Trophoblast cell (in vitro differentiated cells and primary cell): ENCODE measurements at regions not wholly inside any gene's neighbourhood (a gene's known extent, or its start where the extent isn't known, plus 50 kb on each side); places are given as distances from the start of the nearest gene placed in this dataset.

Experiments used
- DNase-seq, 2 donors: peaks; one replicate each; pipeline ENCODE4 v3.0.0-alpha.2; 2016
- H2AFZ ChIP-seq: 2 replicates; pipeline ENCODE4 v1.6.1; 2013; ENCODE audit warnings: low read length, moderate library complexity, mild to moderate bottlenecking; ENCODE audit not compliant: insufficient read depth, poor library complexity
- H2AK5ac ChIP-seq: 2 replicates; pipeline ENCODE4 v1.6.1; 2013; ENCODE audit warnings: mild to moderate bottlenecking, low read length
- H2BK120ac ChIP-seq: 2 replicates; pipeline ENCODE4 v1.6.1; 2013; ENCODE audit warnings: low read length, mild to moderate bottlenecking, moderate library complexity; ENCODE audit not compliant: insufficient read depth, poor library complexity
- H2BK12ac ChIP-seq: 2 replicates; pipeline ENCODE4 v1.6.1; 2013; ENCODE audit warnings: mild to moderate bottlenecking, low read length, moderate library complexity
- H2BK5ac ChIP-seq: 2 replicates; pipeline ENCODE4 v1.6.1; 2013; ENCODE audit warnings: low read length, low read depth, moderate library complexity, mild to moderate bottlenecking; ENCODE audit not compliant: poor library complexity
- H3K14ac ChIP-seq: 2 replicates; pipeline ENCODE4 v1.6.1; 2013; ENCODE audit warnings: mild to moderate bottlenecking, low read length
- H3K18ac ChIP-seq: 2 replicates; pipeline ENCODE4 v1.6.1; 2013; ENCODE audit warnings: mild to moderate bottlenecking, low read length
- H3K23ac ChIP-seq: 2 replicates; pipeline ENCODE4 v1.6.1; 2013; ENCODE audit warnings: low read length
- H3K27ac ChIP-seq: 2 replicates; pipeline ENCODE4 v1.5.1; 2013; ENCODE audit warnings: low read depth, mild to moderate bottlenecking, inconsistent platforms, low read length, moderate library complexity
- H3K27me3 ChIP-seq: 2 replicates; pipeline ENCODE4 v1.6.1; 2013; ENCODE audit warnings: inconsistent platforms, mild to moderate bottlenecking, low read length, moderate library complexity; ENCODE audit not compliant: insufficient read depth
- H3K36me3 ChIP-seq, 2 experiments: 1 replicate in 1 of 2; 2 replicates in 1 of 2; pipeline ENCODE4 v1.6.1; 2013; ENCODE audit warnings: low read length in 2 of 2, mild to moderate bottlenecking in 2 of 2, moderate library complexity in 1 of 2; ENCODE audit not compliant: insufficient read depth in 2 of 2, control insufficient read depth in 1 of 2
- H3K4ac ChIP-seq: 2 replicates; pipeline ENCODE4 v1.6.1; 2013; ENCODE audit warnings: low read depth, mild to moderate bottlenecking, low read length, moderate library complexity
- H3K4me1 ChIP-seq, 2 experiments: 1 replicate in 1 of 2; 2 replicates in 1 of 2; pipeline ENCODE4 v1.6.1; 2013; ENCODE audit warnings: low read length in 2 of 2, mild to moderate bottlenecking in 2 of 2, moderate library complexity in 1 of 2; ENCODE audit not compliant: insufficient read depth in 2 of 2, control insufficient read depth in 1 of 2
- H3K4me2 ChIP-seq: 2 replicates; pipeline ENCODE4 v1.6.1; 2013; ENCODE audit warnings: inconsistent platforms, mild to moderate bottlenecking, low read length, moderate library complexity
- H3K4me3 ChIP-seq: 2 replicates; pipeline ENCODE4 v1.5.1; 2013; ENCODE audit warnings: mild to moderate bottlenecking, low read depth, low read length, inconsistent platforms
- H3K79me1 ChIP-seq: one replicate; pipeline ENCODE4 v1.6.1; 2013; ENCODE audit warnings: low read length
- H3K79me2 ChIP-seq: 2 replicates; pipeline ENCODE4 v1.6.1; 2013; ENCODE audit warnings: low read length, mild to moderate bottlenecking; ENCODE audit not compliant: control insufficient read depth, insufficient read depth, poor library complexity
- H3K9ac ChIP-seq: 2 replicates; pipeline ENCODE4 v1.6.1; 2013; ENCODE audit warnings: mild to moderate bottlenecking, low read length
- H3K9me3 ChIP-seq: 2 replicates; pipeline ENCODE4 v1.6.1; 2013; ENCODE audit warnings: low read depth, mild to moderate bottlenecking, control low read depth, inconsistent platforms, low read length; ENCODE audit not compliant: insufficient read depth
- H4K12ac ChIP-seq: 2 replicates; pipeline ENCODE4 v1.6.1; 2013; ENCODE audit warnings: low read depth, mild to moderate bottlenecking, low read length, moderate library complexity
- H4K8ac ChIP-seq: 2 replicates; pipeline ENCODE4 v1.6.1; 2013; ENCODE audit warnings: low read depth, mild to moderate bottlenecking, low read length, moderate library complexity
- H4K91ac ChIP-seq: one replicate; pipeline ENCODE4 v1.6.1; 2013; ENCODE audit warnings: low read depth, mild to moderate bottlenecking, low read length, moderate library complexity
- WGBS: extraction: QIAGEN DNeasy Blood & Tissue Kit; methylation state at CpG from one replicate; pipeline ENCODE4 v1.1.7; 2013; ENCODE audit warnings: missing lambda C conversion rate; ENCODE audit not compliant: insufficient read length, insufficient coverage; ENCODE audit errors: extremely low coverage; 5-methylcytosine and 5-hydroxymethylcytosine counted together

GRCh38 chr10:63708421-63708820 lies 187.2 kb downstream of the REEP3 start:
- no CpG with 5 or more reads among the region's 5 CpGs for WGBS

GRCh38 chr10:63710703-63711102 lies 189.5 kb downstream of the REEP3 start:
- H3K9me3 ChIP-seq, result no peaks in the 10 kb centered on the region
- H2BK12ac ChIP-seq, result no peak overlapping the region
- no peak overlapping the region for H3K27ac ChIP-seq
- no peaks in the 10 kb centered on the region for H3K36me3 ChIP-seq
- H3K4me3 ChIP-seq, result no peak overlapping the region
- no peak overlapping the region for H4K91ac ChIP-seq
- peaks cover 6% of the 10 kb centered on the region in 2 experiments for H3K4me1 ChIP-seq
- H3K23ac ChIP-seq, result no peak overlapping the region
- H3K9ac ChIP-seq, result no peak overlapping the region
- no peak overlapping the region for H3K4me2 ChIP-seq
- no peaks in the 10 kb centered on the region for H3K79me1 ChIP-seq
- no peak overlapping the region for H2BK120ac ChIP-seq
- no peaks in the 10 kb centered on the region for H3K27me3 ChIP-seq
- H3K18ac ChIP-seq, result no peak overlapping the region
- DNase-seq, result no peak
- H2BK5ac ChIP-seq, result no peak overlapping the region
- H2AK5ac ChIP-seq, result no peak overlapping the region
- no peak overlapping the region for H3K4ac ChIP-seq
- no peak overlapping the region for H4K12ac ChIP-seq
- H3K14ac ChIP-seq, result no peak overlapping the region
- H2AFZ ChIP-seq, result no peak overlapping the region
- H3K79me2 ChIP-seq, result no peaks in the 10 kb centered on the region
- no peak overlapping the region for H4K8ac ChIP-seq

More at GRCh38 chr10:63708421-63708820, 187.2 kb downstream of the REEP3 start:
- no peak overlapping the region for H4K91ac ChIP-seq
- H3K9ac ChIP-seq, result no peak overlapping the region
- H4K12ac ChIP-seq, result no peak overlapping the region
- no peak overlapping the region for H3K4ac ChIP-seq
- no peak for DNase-seq
- H3K36me3 ChIP-seq, result no peaks in the 10 kb centered on the region
- H4K8ac ChIP-seq, result no peak overlapping the region
- no peak overlapping the region for H2AK5ac ChIP-seq
- no peak overlapping the region for H3K18ac ChIP-seq
- no peak overlapping the region for H2BK12ac ChIP-seq
- H3K27me3 ChIP-seq, result no peaks in the 10 kb centered on the region
- peaks cover 3% of the 10 kb centered on the region for H3K9me3 ChIP-seq
- no peaks in the 10 kb centered on the region for H3K79me1 ChIP-seq
- no peaks in the 10 kb centered on the region for H3K79me2 ChIP-seq
- H3K4me3 ChIP-seq, result no peak overlapping the region
- no peak overlapping the region for H2BK120ac ChIP-seq
- H3K23ac ChIP-seq, result no peak overlapping the region
- no peak overlapping the region for H2AFZ ChIP-seq
- peaks cover 6% of the 10 kb centered on the region in 2 experiments for H3K4me1 ChIP-seq
- no peak overlapping the region for H3K27ac ChIP-seq
- H2BK5ac ChIP-seq, result no peak overlapping the region
- H3K14ac ChIP-seq, result no peak overlapping the region
- H3K4me2 ChIP-seq, result no peak overlapping the region

- Histone ChIP-seq H3K4me1 (peaks cover 6% of the 10 kb centered on the region in 2 experiments), H3K36me3 (no peaks in the 10 kb centered on the region), H2BK12ac (no peak overlapping the region), H3K4ac (no peak overlapping the region), H2AK5ac (no peak overlapping the region), H3K9ac (no peak overlapping the region), H3K27ac (no peak overlapping the region), H3K4me2 (no peak overlapping the region), H2AFZ (no peak overlapping the region), H3K18ac (no peak overlapping the region), H3K79me2 (no peaks in the 10 kb centered on the region), H3K23ac (no peak overlapping the region), H3K4me3 (no peak overlapping the region), H3K14ac (no peak overlapping the region), H2BK120ac (no peak overlapping the region), H4K91ac (no peak overlapping the region), H3K9me3 (no peaks in the 10 kb centered on the region), H3K79me1 (no peaks in the 10 kb centered on the region), H4K12ac (no peak overlapping the region), H3K27me3 (no peaks in the 10 kb centered on the region), H2BK5ac (no peak overlapping the region), H4K8ac (no peak overlapping the region)
- WGBS, result no CpG with 5 or more reads among the region's 4 CpGs
- DNase-seq, result no peak
Measured at GRCh38 chr10:63711361-63711760, 190.2 kb downstream of the REEP3 start.

GRCh38 chr10:63711867-63712716 lies 190.9 kb downstream of the REEP3 start:
- no peak overlapping the region for H3K4ac ChIP-seq
- no peak overlapping the region for H3K23ac ChIP-seq
- no peak overlapping the region for H4K12ac ChIP-seq
- no peak overlapping the region for H2BK5ac ChIP-seq
- H3K4me3 ChIP-seq, result no peak overlapping the region
- H3K4me2 ChIP-seq, result no peak overlapping the region
- H3K79me2 ChIP-seq, result no peaks in the 10 kb centered on the region
- H3K9ac ChIP-seq, result no peak overlapping the region
- H3K18ac ChIP-seq, result no peak overlapping the region
- no peak overlapping the region for H2BK12ac ChIP-seq
- H3K4me1 ChIP-seq, result peaks cover 6% of the 10 kb centered on the region in 2 experiments
- no peak overlapping the region for H2AK5ac ChIP-seq
- no peaks in the 10 kb centered on the region for H3K27me3 ChIP-seq
- H4K91ac ChIP-seq, result no peak overlapping the region
- H3K27ac ChIP-seq, result no peak overlapping the region
- H2AFZ ChIP-seq, result no peak overlapping the region
- H3K14ac ChIP-seq, result no peak overlapping the region
- no peaks in the 10 kb centered on the region for H3K79me1 ChIP-seq
- no peak overlapping the region for H4K8ac ChIP-seq
- H2BK120ac ChIP-seq, result no peak overlapping the region
- no peaks in the 10 kb centered on the region for H3K36me3 ChIP-seq
- H3K9me3 ChIP-seq, result no peaks in the 10 kb centered on the region
- no CpG with 5 or more reads among the region's 6 CpGs for WGBS
- peak in 1 of 2 donors; percentile 11 for DNase-seq
